HAP-1 (cell line): ENCODE measurements at regions not wholly inside any gene's neighbourhood (a gene's known extent, or its start where the extent isn't known, plus 50 kb on each side); places are given as distances from the start of the nearest gene placed in this dataset.

ENCODE experiments used
- DNase-seq, 2 experiments: peaks; one replicate each; pipeline ENCODE4 v3.0.0-alpha.2; 2016 to 2020; ENCODE audit warnings: low spot score in 2 of 2
- H3K27me3 ChIP-seq: fragments of 250-450 bp; sonication (Bioruptor Pico); 2 replicates; pipeline ENCODE4 v1.5.1; 2020; ENCODE audit warnings: low read depth, mild to moderate bottlenecking, moderate library complexity
- H3K36me3 ChIP-seq: fragments of 250-450 bp; sonication (Bioruptor Pico); replicated peaks from 2 replicates; pipeline ENCODE4 v1.5.1; 2020; ENCODE audit warnings: mild to moderate bottlenecking
- H3K4me1 ChIP-seq: fragments of 250-450 bp; sonication (Bioruptor Pico); 2 replicates; pipeline ENCODE4 v1.5.1; 2020; ENCODE audit warnings: mild to moderate bottlenecking
- H3K4me3 ChIP-seq: fragments of 250-450 bp; sonication (Bioruptor Pico); 2 replicates; pipeline ENCODE4 v1.5.1; 2020; ENCODE audit warnings: mild to moderate bottlenecking, moderate library complexity
- H3K9me3 ChIP-seq: fragments of 250-450 bp; sonication (Bioruptor Pico); 2 replicates; pipeline ENCODE4 v1.5.1; 2020; ENCODE audit warnings: mild to moderate bottlenecking, moderate library complexity
- in situ Hi-C: fragments of 300-500 bp; cut with MboI; formaldehyde crosslinking; loops from 3 replicates; pipeline ENCODE4 v1.14.3; 2020; ENCODE audit warnings: low sequenced_read_pairs, inconsistent platforms, mixed read lengths

DNA sequence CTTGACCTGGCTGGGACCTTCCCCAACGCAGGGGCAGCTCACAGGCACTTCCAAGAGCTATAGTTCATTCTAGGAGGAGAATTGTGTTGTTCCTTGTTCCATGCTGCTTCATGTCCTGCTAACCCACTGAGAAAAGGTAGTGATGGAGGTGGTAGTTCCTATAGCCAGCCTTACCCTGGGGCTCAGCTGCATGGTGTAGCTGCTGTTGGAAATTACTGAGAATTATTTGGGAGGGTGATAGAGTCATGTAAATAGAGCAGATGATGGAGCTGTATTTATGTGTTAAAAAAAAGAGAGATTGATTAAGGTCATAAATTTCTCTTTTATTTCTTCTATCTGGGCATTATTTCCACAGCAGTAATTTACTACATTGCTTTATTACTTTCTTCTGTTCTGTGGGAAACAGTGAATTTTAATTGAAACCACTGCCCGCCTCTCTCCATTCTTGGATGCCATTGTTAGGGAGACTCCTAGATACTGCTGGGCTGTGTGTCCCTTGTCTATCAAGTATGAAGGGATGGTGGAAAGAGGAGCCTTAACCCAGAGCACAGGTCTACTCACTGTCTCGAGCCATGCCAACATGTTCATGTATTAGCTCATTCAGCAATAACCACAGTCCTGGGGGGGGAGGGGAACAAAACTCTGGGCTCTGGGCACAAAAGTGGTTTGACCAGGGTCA lies 309.2 kb downstream of the FAT3 start:
- no peak for DNase-seq
- H3K4me1 ChIP-seq, result peaks cover 25% of the 10 kb centered on the region
- no peaks in the 10 kb centered on the region for H3K9me3 ChIP-seq
- in situ Hi-C loops, result no loop called here
- no peaks in the 10 kb centered on the region for H3K27me3 ChIP-seq
- H3K4me3 ChIP-seq, result no peak overlapping the region
- H3K36me3 ChIP-seq, result no peaks in the 10 kb centered on the region

- Histone ChIP-seq H3K36me3 (no peaks in the 10 kb centered on the region), H3K9me3 (no peaks in the 10 kb centered on the region), H3K4me1 (peaks cover 7% of the 10 kb centered on the region), H3K27me3 (no peaks in the 10 kb centered on the region), H3K4me3 (no peak overlapping the region)
- in situ Hi-C loops, result no loop called here
- no peak for DNase-seq
These were observed 312.3 kb downstream of the FAT3 start for GRCh38 chr11:92536883-92537282.

DNA sequence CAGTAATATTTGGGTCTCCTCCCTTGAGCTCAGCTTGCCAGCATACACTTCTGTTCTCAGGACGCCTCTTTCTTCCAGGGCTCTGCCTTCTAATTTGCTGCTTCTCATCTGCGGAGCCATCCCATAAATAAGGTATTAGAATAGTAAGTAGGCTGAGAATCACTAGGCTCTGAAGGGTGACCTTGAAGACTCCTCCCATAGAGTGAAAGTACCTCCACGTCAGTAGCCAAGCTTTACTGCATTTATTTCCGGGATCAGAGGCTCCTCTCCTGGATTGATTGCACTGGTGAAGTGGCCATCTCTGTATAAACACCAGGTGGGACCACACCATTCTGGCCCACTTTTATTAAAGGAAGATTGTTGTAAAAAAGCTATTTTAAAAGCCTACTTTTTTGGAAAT lies 315.5 kb downstream of the FAT3 start:
- no peak overlapping the region for H3K4me3 ChIP-seq
- in situ Hi-C loops, result no loop called here
- H3K9me3 ChIP-seq, result no peaks in the 10 kb centered on the region
- H3K27me3 ChIP-seq, result no peaks in the 10 kb centered on the region
- no peaks in the 10 kb centered on the region for H3K36me3 ChIP-seq
- peaks cover 7% of the 10 kb centered on the region for H3K4me1 ChIP-seq
- DNase-seq, result no peak

DNA sequence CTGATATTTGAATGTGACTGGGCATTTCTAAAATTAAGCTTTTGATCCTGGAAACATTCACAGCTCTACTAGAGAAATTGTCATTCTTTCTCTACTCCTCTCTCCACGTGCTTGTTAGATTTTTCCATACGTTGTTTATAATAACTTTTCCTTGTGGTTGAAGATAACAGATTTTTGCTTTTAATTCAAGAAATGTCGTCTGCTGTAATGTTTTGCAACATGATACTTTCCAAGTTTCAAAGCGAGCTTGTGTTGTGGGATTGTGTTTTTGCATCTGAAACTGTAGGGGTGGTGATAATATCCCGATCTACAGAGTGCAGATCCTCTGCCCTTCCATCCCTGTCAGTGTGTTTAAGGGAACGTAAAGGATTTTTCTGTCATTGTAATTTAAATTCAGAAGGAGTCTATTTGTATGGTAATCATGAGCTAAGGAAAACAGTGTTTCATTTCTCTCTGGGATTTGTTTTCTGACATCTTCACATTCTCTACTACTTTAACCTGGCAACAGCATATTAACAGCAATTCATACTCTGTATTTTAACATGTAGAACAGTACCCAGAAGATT lies 321.4 kb downstream of the FAT3 start:
- no peaks in the 10 kb centered on the region for H3K9me3 ChIP-seq
- H3K36me3 ChIP-seq, result no peaks in the 10 kb centered on the region
- DNase-seq, result peak; percentile 16 to 70
- H3K4me1 ChIP-seq, result peaks cover 7% of the 10 kb centered on the region
- H3K27me3 ChIP-seq, result no peaks in the 10 kb centered on the region
- H3K4me3 ChIP-seq, result no peak overlapping the region
- in situ Hi-C loops, result no loop called here

DNA sequence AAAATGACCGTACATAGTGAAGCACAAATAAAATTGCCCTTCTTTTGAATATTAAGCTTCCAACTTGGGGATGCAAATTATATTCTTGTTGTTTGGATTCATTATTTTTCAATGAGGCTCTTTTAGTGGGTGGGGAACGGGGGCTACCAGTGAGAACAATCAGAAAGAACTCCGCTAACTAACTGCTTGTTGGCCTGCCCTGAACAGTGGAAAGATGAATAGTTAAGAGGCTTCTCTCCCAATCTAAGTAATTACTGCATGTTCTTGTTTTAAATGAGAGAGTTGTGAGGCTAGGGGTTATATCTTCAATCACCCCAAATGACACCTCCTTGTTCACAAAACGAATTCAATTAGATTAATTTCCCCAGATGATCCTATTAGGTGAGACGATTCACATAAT lies 322.0 kb downstream of the FAT3 start:
- Histone ChIP-seq H3K27me3 (no peaks in the 10 kb centered on the region), H3K4me3 (no peak overlapping the region), H3K4me1 (peaks cover 7% of the 10 kb centered on the region), H3K36me3 (no peaks in the 10 kb centered on the region), H3K9me3 (no peaks in the 10 kb centered on the region)
- in situ Hi-C loops, result no loop called here
- DNase-seq, result no peak

DNA sequence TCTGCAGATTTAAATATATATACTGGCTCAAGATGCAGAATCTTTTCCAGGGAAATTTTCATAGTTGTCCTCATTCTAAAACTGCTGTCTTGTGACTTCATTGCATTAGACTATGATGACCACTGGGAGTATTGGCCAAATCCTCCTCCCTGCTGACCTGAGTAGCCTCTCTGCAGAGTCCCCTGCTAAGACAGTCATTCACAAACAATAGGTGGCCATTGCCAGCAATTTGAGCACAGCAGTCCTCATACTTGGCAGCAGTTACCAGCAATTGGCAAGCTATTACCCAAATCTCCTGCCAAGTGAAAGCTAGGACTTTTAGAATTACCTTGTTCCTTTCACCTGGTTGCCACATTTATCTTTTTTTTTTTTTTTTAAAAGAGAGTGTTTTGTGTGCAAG lies 325.8 kb downstream of the FAT3 start:
- DNase-seq, result no peak
- in situ Hi-C loops, result no loop called here
- Histone ChIP-seq H3K36me3 (no peaks in the 10 kb centered on the region), H3K4me1 (peaks cover 7% of the 10 kb centered on the region), H3K4me3 (no peak overlapping the region), H3K27me3 (no peaks in the 10 kb centered on the region), H3K9me3 (no peaks in the 10 kb centered on the region)

DNA sequence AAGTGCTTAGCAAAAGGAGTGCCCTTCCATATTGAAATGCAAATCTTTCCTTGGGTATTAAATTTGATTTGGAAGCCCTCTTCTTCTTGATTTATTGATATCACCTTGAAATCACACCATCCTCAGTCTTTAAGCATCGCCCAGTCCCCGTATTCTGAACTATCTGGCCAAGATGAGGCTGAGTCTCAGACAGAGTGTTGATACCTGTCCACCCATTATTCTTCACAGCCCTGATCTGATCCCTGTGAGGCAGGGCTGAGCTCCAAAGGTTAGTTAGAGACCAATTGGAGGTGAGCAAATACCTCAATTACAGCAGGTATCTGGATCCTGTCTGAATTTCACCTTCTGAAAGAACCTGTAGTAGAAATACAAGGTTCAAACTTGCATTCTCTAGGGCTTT lies 326.3 kb downstream of the FAT3 start:
- no peaks in the 10 kb centered on the region for H3K36me3 ChIP-seq
- H3K4me1 ChIP-seq, result peaks cover 7% of the 10 kb centered on the region
- H3K27me3 ChIP-seq, result no peaks in the 10 kb centered on the region
- H3K4me3 ChIP-seq, result no peak overlapping the region
- H3K9me3 ChIP-seq, result no peaks in the 10 kb centered on the region
- in situ Hi-C loops, result no loop called here
- DNase-seq, result no peak

DNA sequence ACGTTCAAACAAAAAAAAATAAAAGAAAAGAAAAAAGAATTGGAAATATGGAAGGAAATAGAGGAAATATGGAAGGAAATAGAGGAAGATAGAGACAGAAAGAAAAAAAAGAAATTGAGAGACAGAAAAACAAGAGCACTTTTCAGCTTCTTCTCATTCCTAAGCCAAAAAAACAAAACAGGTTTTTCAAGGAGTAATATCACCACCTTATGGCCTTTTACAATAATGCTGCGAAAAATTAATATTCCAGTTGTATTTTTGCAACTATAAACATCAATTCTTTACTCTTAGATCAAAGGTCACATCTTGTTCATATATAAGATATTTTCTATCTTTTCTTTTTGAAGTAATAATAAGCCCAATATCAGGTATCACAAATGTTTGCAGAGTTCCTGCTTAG lies 328.3 kb downstream of the FAT3 start:
- no peaks in the 10 kb centered on the region for H3K4me1 ChIP-seq
- in situ Hi-C loops, result no loop called here
- DNase-seq, result no peak
- no peaks in the 10 kb centered on the region for H3K36me3 ChIP-seq
- no peaks in the 10 kb centered on the region for H3K9me3 ChIP-seq
- H3K27me3 ChIP-seq, result no peaks in the 10 kb centered on the region
- no peak overlapping the region for H3K4me3 ChIP-seq

DNA sequence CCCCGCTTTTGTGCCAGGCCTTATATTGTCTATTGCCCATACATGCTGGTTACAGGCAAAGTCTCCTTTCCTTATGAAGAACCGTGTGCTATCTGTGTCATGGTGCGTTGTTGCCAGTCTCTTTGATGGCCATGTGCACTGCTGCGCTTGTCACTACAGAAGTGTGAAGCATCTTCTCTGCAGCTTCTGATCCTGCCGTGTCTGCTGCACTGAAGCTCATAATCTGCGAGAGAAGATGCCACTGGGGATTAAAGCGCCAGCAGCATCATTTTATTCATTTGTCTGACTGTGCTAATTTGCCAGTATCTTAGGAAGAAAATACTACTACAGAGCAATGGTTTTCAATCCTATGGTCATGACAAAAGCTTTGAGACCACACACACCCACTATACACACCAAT lies 330.1 kb downstream of the FAT3 start:
- H3K4me1 ChIP-seq, result no peaks in the 10 kb centered on the region
- H3K36me3 ChIP-seq, result no peaks in the 10 kb centered on the region
- no peaks in the 10 kb centered on the region for H3K27me3 ChIP-seq
- no peak for DNase-seq
- no peaks in the 10 kb centered on the region for H3K9me3 ChIP-seq
- no peak overlapping the region for H3K4me3 ChIP-seq
- in situ Hi-C loops, result no loop called here

DNA sequence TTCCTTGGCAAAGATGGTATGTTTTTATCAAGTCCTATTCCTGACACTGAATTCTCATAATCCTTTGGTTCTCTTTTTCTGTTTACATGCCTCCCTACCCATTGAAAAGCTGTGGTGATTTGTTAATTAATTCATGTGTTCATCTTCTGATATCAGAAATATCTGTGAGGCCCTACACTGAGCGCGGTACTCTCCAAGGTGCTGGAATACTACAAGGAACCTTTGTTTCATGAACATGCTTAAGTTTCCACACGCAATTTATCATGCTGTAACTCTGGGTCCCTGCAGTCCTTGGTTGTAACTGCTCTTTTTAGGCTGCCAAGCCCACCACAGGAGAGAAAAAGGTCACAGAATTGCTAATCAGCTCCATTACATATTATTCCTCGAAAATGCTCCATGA lies 331.8 kb downstream of the FAT3 start:
- H3K4me1 ChIP-seq, result no peaks in the 10 kb centered on the region; the same call in 1 of the 2 replicates
- H3K4me3 ChIP-seq, result no peak overlapping the region
- no peaks in the 10 kb centered on the region for H3K9me3 ChIP-seq
- in situ Hi-C loops, result no loop called here
- no peaks in the 10 kb centered on the region for H3K36me3 ChIP-seq
- peak in 1 of 2 experiments; percentile 47 for DNase-seq
- no peaks in the 10 kb centered on the region for H3K27me3 ChIP-seq

- Histone ChIP-seq H3K9me3 (no peaks in the 10 kb centered on the region), H3K27me3 (no peaks in the 10 kb centered on the region), H3K36me3 (no peaks in the 10 kb centered on the region), H3K4me1 (no peaks in the 10 kb centered on the region; the same call in 1 of the 2 replicates), H3K4me3 (no peak overlapping the region)
- no peak for DNase-seq
- in situ Hi-C loops, result no loop called here
These were observed 333.3 kb downstream of the FAT3 start for GRCh38 chr11:92557879-92558278.

DNA sequence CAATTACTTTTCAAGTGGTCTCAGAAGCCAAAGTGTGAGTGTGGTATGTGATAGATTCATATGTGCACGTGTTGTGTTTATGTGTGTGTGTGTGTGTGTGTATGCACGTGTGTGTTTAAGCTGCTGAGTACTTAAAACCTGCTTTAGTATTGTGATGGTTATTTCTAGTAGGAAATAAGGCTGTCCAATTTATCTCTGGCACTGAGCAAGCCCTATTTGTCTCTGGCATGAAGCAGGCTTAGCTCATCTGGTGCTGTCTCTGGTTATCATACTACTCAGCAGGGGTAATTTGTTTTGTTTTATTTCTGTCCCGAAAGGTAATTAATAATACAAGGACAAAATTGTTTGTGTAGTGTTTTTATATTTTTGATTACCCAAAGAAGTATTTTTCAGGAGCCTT lies 333.7 kb downstream of the FAT3 start:
- DNase-seq, result no peak
- Histone ChIP-seq H3K27me3 (no peaks in the 10 kb centered on the region), H3K36me3 (no peaks in the 10 kb centered on the region), H3K4me1 (no peaks in the 10 kb centered on the region; the same call in 1 of the 2 replicates), H3K4me3 (no peak overlapping the region), H3K9me3 (no peaks in the 10 kb centered on the region)
- in situ Hi-C loops, result no loop called here

GRCh38 chr11:92569726-92570125 lies 345.1 kb downstream of the FAT3 start:
- Histone ChIP-seq H3K27me3 (no peaks in the 10 kb centered on the region), H3K9me3 (no peaks in the 10 kb centered on the region), H3K36me3 (no peaks in the 10 kb centered on the region), H3K4me1 (no peaks in the 10 kb centered on the region), H3K4me3 (no peak overlapping the region)
- in situ Hi-C loops, result no loop called here
- no peak for DNase-seq

- Histone ChIP-seq H3K4me1 (no peaks in the 10 kb centered on the region), H3K27me3 (no peaks in the 10 kb centered on the region), H3K36me3 (no peaks in the 10 kb centered on the region), H3K4me3 (no peak overlapping the region), H3K9me3 (no peaks in the 10 kb centered on the region)
- in situ Hi-C loops, result no loop called here
- DNase-seq, result no peak
These were observed 347.9 kb downstream of the FAT3 start for GRCh38 chr11:92572559-92572958.

- no peaks in the 10 kb centered on the region for H3K9me3 ChIP-seq
- no peaks in the 10 kb centered on the region for H3K36me3 ChIP-seq
- no peaks in the 10 kb centered on the region for H3K4me1 ChIP-seq
- in situ Hi-C loops, result no loop called here
- H3K4me3 ChIP-seq, result no peak overlapping the region
- no peaks in the 10 kb centered on the region for H3K27me3 ChIP-seq
- DNase-seq, result no peak
These were observed 351.7 kb downstream of the FAT3 start for GRCh38 chr11:92576315-92576714.
